ENCODE measurements at regions not wholly inside any gene's neighbourhood (a gene's known extent, or its start where the extent isn't known, plus 50 kb on each side); places are given as distances from the start of the nearest gene placed in this dataset.

GRCh38 chr22:47851586-47851985 lies 1089.1 kb downstream of the TBC1D22A start:
- TF ChIP-seq CTCF (IDR thresholded peaks at IDR 0.05; ENCODE audit: insufficient read depth, low read length, poor library complexity, severe bottlenecking) (no peak), EZH2phosphoT487 (conservative IDR thresholded peaks at IDR 0.05; ENCODE audit: low read length) (no peak)
